Thymus (tissue), 11 donors: ENCODE measurements at regions not wholly inside any gene's neighbourhood (a gene's known extent, or its start where the extent isn't known, plus 50 kb on each side); places are given as distances from the start of the nearest gene placed in this dataset.

Source experiments
- DNase-seq, 9 donors: peaks; one replicate each; pipeline ENCODE4 v3.0.0-alpha.2; 2013; ENCODE audit warnings: low spot score in 9 of 9, low read depth in 6 of 9, missing footprints in 1 of 9
- H3K27ac ChIP-seq, 2 donors: one replicate each; pipeline ENCODE4 v1.5.1; 2013; ENCODE audit warnings: control low read depth in 1 of 2, low read depth in 1 of 2, low read length in 1 of 2, mild to moderate bottlenecking in 1 of 2, moderate library complexity in 1 of 2
- H3K27me3 ChIP-seq, 2 donors: one replicate each; pipeline ENCODE4 v1.5.1; 2013; ENCODE audit warnings: low read length in 1 of 2; ENCODE audit not compliant: control insufficient read depth in 2 of 2, insufficient read depth in 1 of 2
- H3K36me3 ChIP-seq, 2 donors: one replicate each; pipeline ENCODE4 v1.5.1; 2013; ENCODE audit warnings: low read length in 1 of 2, mild to moderate bottlenecking in 1 of 2, moderate library complexity in 1 of 2; ENCODE audit not compliant: control insufficient read depth in 2 of 2, insufficient read depth in 2 of 2
- H3K4me1 ChIP-seq, 2 donors: one replicate each; pipeline ENCODE4 v1.5.1; 2013; ENCODE audit warnings: low read length in 2 of 2; ENCODE audit not compliant: control insufficient read depth in 2 of 2, insufficient read depth in 2 of 2
- H3K4me3 ChIP-seq, 2 donors: one replicate each; pipeline ENCODE4 v1.5.1; 2013; ENCODE audit warnings: low read length in 2 of 2, control low read depth in 1 of 2, mild to moderate bottlenecking in 1 of 2
- H3K9me3 ChIP-seq, 2 donors: one replicate each; pipeline ENCODE4 v1.5.1; 2013; ENCODE audit warnings: low read length in 1 of 2, mild to moderate bottlenecking in 1 of 2; ENCODE audit not compliant: control insufficient read depth in 2 of 2, insufficient read depth in 1 of 2
- WGBS: extraction: QIAGEN DNeasy Blood & Tissue Kit; methylation state at CpG from one replicate; pipeline ENCODE4 v1.1.7; 2013; 5-methylcytosine and 5-hydroxymethylcytosine counted together
- donor health status: healthy.

GRCh38 chr5:61673007-61673735, 341.1 kb downstream of the ZSWIM6 start:
- no peaks in the 10 kb centered on the region for H3K27me3 ChIP-seq
- DNase-seq = no peak
- no peaks in the 10 kb centered on the region for H3K9me3 ChIP-seq
- H3K4me1 ChIP-seq = no peaks in the 10 kb centered on the region
- WGBS = 69% methylated on average over 9 of the region's 9 CpGs
- no peak overlapping the region for H3K4me3 ChIP-seq
- H3K27ac ChIP-seq = no peak overlapping the region
- no peaks in the 10 kb centered on the region for H3K36me3 ChIP-seq

- Histone ChIP-seq H3K4me3 (no peak overlapping the region), H3K27me3 (no peaks in the 10 kb centered on the region), H3K36me3 (no peaks in the 10 kb centered on the region), H3K27ac (no peak overlapping the region), H3K4me1 (no peaks in the 10 kb centered on the region), H3K9me3 (no peaks in the 10 kb centered on the region)
- 91% methylated on average over 4 of the region's 4 CpGs for WGBS
- DNase-seq = no peak
These were observed 342.3 kb downstream of the ZSWIM6 start for GRCh38 chr5:61674378-61674777.

GRCh38 chr5:61675015-61675692, 343.1 kb downstream of the ZSWIM6 start:
- WGBS = 96% methylated on average over 5 of the region's 5 CpGs
- no peak for DNase-seq
- Histone ChIP-seq H3K27ac (no peak overlapping the region), H3K4me1 (no peaks in the 10 kb centered on the region), H3K9me3 (no peaks in the 10 kb centered on the region), H3K4me3 (no peak overlapping the region), H3K27me3 (no peaks in the 10 kb centered on the region), H3K36me3 (no peaks in the 10 kb centered on the region)

- Histone ChIP-seq H3K27me3 (no peaks in the 10 kb centered on the region), H3K4me1 (no peaks in the 10 kb centered on the region), H3K27ac (no peak overlapping the region), H3K4me3 (no peak overlapping the region), H3K9me3 (no peaks in the 10 kb centered on the region), H3K36me3 (no peaks in the 10 kb centered on the region)
- DNase-seq = no peak
- 93% methylated on average over 2 of the region's 2 CpGs for WGBS
These were observed 345.2 kb downstream of the ZSWIM6 start for GRCh38 chr5:61677220-61677619.

- Histone ChIP-seq H3K9me3 (no peaks in the 10 kb centered on the region), H3K27ac (no peak overlapping the region), H3K36me3 (no peaks in the 10 kb centered on the region), H3K4me3 (no peak overlapping the region), H3K27me3 (no peaks in the 10 kb centered on the region), H3K4me1 (no peaks in the 10 kb centered on the region)
- DNase-seq = no peak
- WGBS = 88% methylated on average over 4 of the region's 4 CpGs
These were observed 346.9 kb downstream of the ZSWIM6 start for GRCh38 chr5:61678966-61679365.

- no peak overlapping the region for H3K4me3 ChIP-seq
- no peak overlapping the region for H3K27ac ChIP-seq
- H3K36me3 ChIP-seq = no peaks in the 10 kb centered on the region
- H3K27me3 ChIP-seq = no peaks in the 10 kb centered on the region
- 96% methylated on average over 3 of the region's 3 CpGs for WGBS
- H3K4me1 ChIP-seq = no peaks in the 10 kb centered on the region
- DNase-seq = no peak
- H3K9me3 ChIP-seq = no peaks in the 10 kb centered on the region
These were observed 347.5 kb downstream of the ZSWIM6 start for GRCh38 chr5:61679562-61679961.

GRCh38 chr5:61680247-61680646, 348.2 kb downstream of the ZSWIM6 start:
- Histone ChIP-seq H3K27me3 (no peaks in the 10 kb centered on the region), H3K4me1 (no peaks in the 10 kb centered on the region), H3K9me3 (no peaks in the 10 kb centered on the region), H3K27ac (no peak overlapping the region), H3K4me3 (no peak overlapping the region), H3K36me3 (no peaks in the 10 kb centered on the region)
- 96% methylated on average over 2 of the region's 2 CpGs for WGBS
- DNase-seq = no peak

- WGBS = 96% methylated on average over 5 of the region's 5 CpGs
- H3K4me3 ChIP-seq = no peak overlapping the region
- H3K27ac ChIP-seq = no peak overlapping the region
- H3K27me3 ChIP-seq = no peaks in the 10 kb centered on the region
- DNase-seq = no peak
- H3K36me3 ChIP-seq = no peaks in the 10 kb centered on the region
- no peaks in the 10 kb centered on the region for H3K4me1 ChIP-seq
- H3K9me3 ChIP-seq = no peaks in the 10 kb centered on the region
These were observed 351.1 kb downstream of the ZSWIM6 start for GRCh38 chr5:61683148-61683547.

- Histone ChIP-seq H3K4me3 (no peak overlapping the region), H3K9me3 (no peaks in the 10 kb centered on the region), H3K36me3 (no peaks in the 10 kb centered on the region), H3K27ac (no peak overlapping the region), H3K27me3 (no peaks in the 10 kb centered on the region), H3K4me1 (no peaks in the 10 kb centered on the region)
- no peak for DNase-seq
- WGBS = 98% methylated on average over 2 of the region's 2 CpGs
These were observed 351.9 kb downstream of the ZSWIM6 start for GRCh38 chr5:61683926-61684325.
